HCT116 (cell line): ENCODE measurements at regions not wholly inside any gene's neighbourhood (a gene's known extent, or its start where the extent isn't known, plus 50 kb on each side); places are given as distances from the start of the nearest gene placed in this dataset.

Source experiments
- EZH2phosphoT487 ChIP-seq: fragments of 200-600 bp; IDR thresholded peaks from 2 replicates; pipeline ENCODE4 v1.6.1; 2018; ENCODE audit warnings: antibody characterized with exemption, borderline replicate concordance
- FOSL1 ChIP-seq: IDR thresholded peaks from 2 replicates; pipeline ENCODE4 v1.6.1; 2012; ENCODE audit warnings: low read depth
- POLR2A ChIP-seq: IDR thresholded peaks from 2 replicates; pipeline ENCODE4 v1.7.0; 2011; ENCODE audit warnings: borderline replicate concordance; ENCODE audit not compliant: insufficient read depth, insufficient read length; ENCODE audit errors: extremely low read depth
- POLR2AphosphoS5 ChIP-seq: IDR thresholded peaks from 2 replicates; pipeline ENCODE4 v1.6.1; 2011; ENCODE audit warnings: mild to moderate bottlenecking, low read depth, low read length, moderate library complexity
- SIN3A ChIP-seq: IDR thresholded peaks from 2 replicates; pipeline ENCODE4 v1.6.1; 2012; ENCODE audit warnings: low read depth
- SP1 ChIP-seq: IDR thresholded peaks from 2 replicates; pipeline ENCODE4 v1.6.1; 2012; ENCODE audit warnings: low read depth
- TCF7L2 ChIP-seq: IDR thresholded peaks from 2 replicates; pipeline ENCODE4 v1.7.0; 2011; ENCODE audit warnings: borderline replicate concordance, inconsistent platforms; ENCODE audit not compliant: insufficient read depth, insufficient read length; ENCODE audit errors: extremely low read depth
- YY1 ChIP-seq: IDR thresholded peaks from 2 replicates; pipeline ENCODE4 v1.6.1; 2011; ENCODE audit warnings: low read length, low read depth, moderate library complexity, mild to moderate bottlenecking; ENCODE audit not compliant: insufficient replicate concordance; ENCODE audit errors: extremely low read depth
- ZNF274 ChIP-seq: fragments of 200-500 bp; sonication (Bioruptor generic); IDR thresholded peaks from 2 replicates; pipeline ENCODE4 v1.6.1; 2014; ENCODE audit warnings: mild to moderate bottlenecking, low read depth, low read length, inconsistent platforms
- TF ChIP-seq, protein P1 (sequence below), 3 experiments: fragments of 200-600 bp in 1 of 3; sonication (generic) in 1 of 3; IDR thresholded peaks in 2 of 3; conservative IDR thresholded peaks in 1 of 3; 2 replicates each; pipeline ENCODE4 v1.5.1; 2012 to 2017; ENCODE audit warnings: low read depth in 2 of 3, low read length in 2 of 3, antibody characterized with exemption in 1 of 3, borderline replicate concordance in 1 of 3, control low read depth in 1 of 3, mild to moderate bottlenecking in 1 of 3, mixed read lengths in 1 of 3, mixed run types in 1 of 3, moderate library complexity in 1 of 3; ENCODE audit not compliant: insufficient read depth in 1 of 3
- TF ChIP-seq, protein P2 (sequence below): IDR thresholded peaks from 2 replicates; pipeline ENCODE4 v1.6.1; 2012; ENCODE audit warnings: low read depth
- TF ChIP-seq, protein P3 (sequence below): IDR thresholded peaks from 2 replicates; pipeline ENCODE4 v1.6.1; 2012

DNA sequence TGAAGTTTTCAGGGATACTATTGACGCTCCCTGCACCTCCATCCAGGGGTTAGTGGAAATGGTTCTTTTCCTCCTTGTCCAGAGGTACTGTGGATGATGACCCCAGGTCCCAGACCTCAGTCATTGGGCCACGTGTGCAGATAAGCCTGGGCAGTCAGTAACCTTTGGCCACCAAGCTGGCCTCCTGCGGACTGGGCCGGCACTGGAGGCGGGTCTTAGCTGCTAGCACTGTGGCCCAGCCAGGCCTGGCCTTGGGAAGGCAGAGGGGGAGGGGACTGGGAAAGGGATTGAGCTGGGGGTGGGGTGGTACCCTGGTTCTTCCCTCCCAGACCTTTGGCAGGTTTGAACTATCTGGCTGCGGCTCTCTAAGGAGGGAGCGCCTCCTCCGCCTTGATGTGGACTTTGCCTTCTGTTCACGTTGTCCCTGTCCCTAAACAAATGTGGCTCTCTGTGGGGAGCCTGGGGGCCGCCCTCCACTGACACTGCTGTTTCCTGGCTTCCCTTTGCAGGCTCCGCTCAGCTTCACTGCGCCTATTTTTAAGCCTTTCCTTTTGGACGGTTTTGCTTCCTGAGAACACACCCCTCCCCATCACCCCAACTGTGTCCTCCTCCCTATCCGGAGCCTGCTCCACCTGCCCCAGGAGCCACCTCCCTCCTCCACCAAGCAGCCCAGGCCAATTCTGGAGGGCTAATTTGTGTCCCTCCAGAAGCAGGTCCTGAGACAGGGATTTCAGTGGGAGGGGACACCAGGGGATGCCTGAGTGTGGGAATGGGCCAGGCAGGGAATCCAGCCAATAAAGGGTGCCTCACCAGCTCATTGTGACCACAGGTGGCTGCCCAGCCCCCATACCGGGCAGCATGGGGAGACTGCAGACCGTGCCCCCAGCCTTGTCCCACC is 251.9 kb downstream of the SEC14L1 start:
- TF ChIP-seq SP1, result no peak
- TF ChIP-seq, protein P1, sequence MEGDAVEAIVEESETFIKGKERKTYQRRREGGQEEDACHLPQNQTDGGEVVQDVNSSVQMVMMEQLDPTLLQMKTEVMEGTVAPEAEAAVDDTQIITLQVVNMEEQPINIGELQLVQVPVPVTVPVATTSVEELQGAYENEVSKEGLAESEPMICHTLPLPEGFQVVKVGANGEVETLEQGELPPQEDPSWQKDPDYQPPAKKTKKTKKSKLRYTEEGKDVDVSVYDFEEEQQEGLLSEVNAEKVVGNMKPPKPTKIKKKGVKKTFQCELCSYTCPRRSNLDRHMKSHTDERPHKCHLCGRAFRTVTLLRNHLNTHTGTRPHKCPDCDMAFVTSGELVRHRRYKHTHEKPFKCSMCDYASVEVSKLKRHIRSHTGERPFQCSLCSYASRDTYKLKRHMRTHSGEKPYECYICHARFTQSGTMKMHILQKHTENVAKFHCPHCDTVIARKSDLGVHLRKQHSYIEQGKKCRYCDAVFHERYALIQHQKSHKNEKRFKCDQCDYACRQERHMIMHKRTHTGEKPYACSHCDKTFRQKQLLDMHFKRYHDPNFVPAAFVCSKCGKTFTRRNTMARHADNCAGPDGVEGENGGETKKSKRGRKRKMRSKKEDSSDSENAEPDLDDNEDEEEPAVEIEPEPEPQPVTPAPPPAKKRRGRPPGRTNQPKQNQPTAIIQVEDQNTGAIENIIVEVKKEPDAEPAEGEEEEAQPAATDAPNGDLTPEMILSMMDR (IDR thresholded peaks at IDR 0.05 in 2 of 3, conservative IDR thresholded peaks at IDR 0.05 in 1 of 3; ENCODE audit: borderline replicate concordance in 1 of 3, insufficient read depth in 1 of 3, low read depth in 2 of 3, low read length in 2 of 3), result no peak
- TF ChIP-seq EZH2phosphoT487, result no peak
- TF ChIP-seq, protein P2, sequence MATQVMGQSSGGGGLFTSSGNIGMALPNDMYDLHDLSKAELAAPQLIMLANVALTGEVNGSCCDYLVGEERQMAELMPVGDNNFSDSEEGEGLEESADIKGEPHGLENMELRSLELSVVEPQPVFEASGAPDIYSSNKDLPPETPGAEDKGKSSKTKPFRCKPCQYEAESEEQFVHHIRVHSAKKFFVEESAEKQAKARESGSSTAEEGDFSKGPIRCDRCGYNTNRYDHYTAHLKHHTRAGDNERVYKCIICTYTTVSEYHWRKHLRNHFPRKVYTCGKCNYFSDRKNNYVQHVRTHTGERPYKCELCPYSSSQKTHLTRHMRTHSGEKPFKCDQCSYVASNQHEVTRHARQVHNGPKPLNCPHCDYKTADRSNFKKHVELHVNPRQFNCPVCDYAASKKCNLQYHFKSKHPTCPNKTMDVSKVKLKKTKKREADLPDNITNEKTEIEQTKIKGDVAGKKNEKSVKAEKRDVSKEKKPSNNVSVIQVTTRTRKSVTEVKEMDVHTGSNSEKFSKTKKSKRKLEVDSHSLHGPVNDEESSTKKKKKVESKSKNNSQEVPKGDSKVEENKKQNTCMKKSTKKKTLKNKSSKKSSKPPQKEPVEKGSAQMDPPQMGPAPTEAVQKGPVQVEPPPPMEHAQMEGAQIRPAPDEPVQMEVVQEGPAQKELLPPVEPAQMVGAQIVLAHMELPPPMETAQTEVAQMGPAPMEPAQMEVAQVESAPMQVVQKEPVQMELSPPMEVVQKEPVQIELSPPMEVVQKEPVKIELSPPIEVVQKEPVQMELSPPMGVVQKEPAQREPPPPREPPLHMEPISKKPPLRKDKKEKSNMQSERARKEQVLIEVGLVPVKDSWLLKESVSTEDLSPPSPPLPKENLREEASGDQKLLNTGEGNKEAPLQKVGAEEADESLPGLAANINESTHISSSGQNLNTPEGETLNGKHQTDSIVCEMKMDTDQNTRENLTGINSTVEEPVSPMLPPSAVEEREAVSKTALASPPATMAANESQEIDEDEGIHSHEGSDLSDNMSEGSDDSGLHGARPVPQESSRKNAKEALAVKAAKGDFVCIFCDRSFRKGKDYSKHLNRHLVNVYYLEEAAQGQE, result no peak
- TF ChIP-seq POLR2AphosphoS5, result 0 out of 2 replicates have a peak, but pooled peaks have one; percentile 21
- TF ChIP-seq ZNF274, result no peak
- TF ChIP-seq YY1, result no peak
- TF ChIP-seq POLR2A, result no peak
- no peak for TF ChIP-seq FOSL1
- TF ChIP-seq TCF7L2, result no peak
- TF ChIP-seq, protein P3, sequence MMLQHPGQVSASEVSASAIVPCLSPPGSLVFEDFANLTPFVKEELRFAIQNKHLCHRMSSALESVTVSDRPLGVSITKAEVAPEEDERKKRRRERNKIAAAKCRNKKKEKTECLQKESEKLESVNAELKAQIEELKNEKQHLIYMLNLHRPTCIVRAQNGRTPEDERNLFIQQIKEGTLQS, result no peak
- TF ChIP-seq SIN3A, result no peak
